Adrenal gland (tissue), 9 donors: ENCODE measurements at regions not wholly inside any gene's neighbourhood (a gene's known extent, or its start where the extent isn't known, plus 50 kb on each side); places are given as distances from the start of the nearest gene placed in this dataset.
"Not testable (repeated sequence)": the region's sequence is repeated elsewhere in the genome, so short reads cannot be mapped to it uniquely, and the experiment has no call there.

Experiments used
- DNase-seq, 7 donors: peaks; one replicate each; pipeline ENCODE4 v3.0.0-alpha.2; 2019 to 2020
- H3K27ac ChIP-seq, 5 donors: fragments of 200-600 bp; sonication (generic) in 4 of 5; 1 replicate in 3 of 5; 2 replicates in 2 of 5; pipeline versions ENCODE4 v1.5.1 to v1.8.0; 2016 to 2020; ENCODE audit warnings: mild to moderate bottlenecking in 1 of 5
- H3K27me3 ChIP-seq: fragments of 200-600 bp; 2 replicates; pipeline ENCODE4 v1.8.0; 2021
- H3K36me3 ChIP-seq, 2 donors: fragments of 200-600 bp; replicated peaks in 1 of 2; 1 replicate in 1 of 2; 2 replicates in 1 of 2; pipeline versions ENCODE4 v1.5.1 to v1.8.0; 2018 to 2022
- H3K4me1 ChIP-seq, 2 donors: fragments of 200-600 bp; replicated peaks in 1 of 2; 1 replicate in 1 of 2; 2 replicates in 1 of 2; pipeline versions ENCODE4 v1.5.1 to v1.8.0; 2018 to 2021
- H3K4me3 ChIP-seq, 4 donors: fragments of 200-600 bp; sonication (generic) in 3 of 4; one replicate each; pipeline ENCODE4 v1.5.1; 2016 to 2018
- H3K9me3 ChIP-seq, 3 donors: fragments of 200-600 bp; sonication (generic) in 1 of 3; replicated peaks in 1 of 3; 1 replicate in 2 of 3; 2 replicates in 1 of 3; pipeline versions ENCODE4 v1.5.1 to v1.8.0; 2016 to 2021
- POLR2A ChIP-seq, 2 donors: fragments of 450-650 bp; IDR thresholded peaks; one replicate each; pipeline ENCODE4 v1.6.1; 2017; ENCODE audit warnings: antibody characterized with exemption in 2 of 2, mild to moderate bottlenecking in 2 of 2, moderate library complexity in 1 of 2
- WGBS, 4 donors: extraction: QIAGEN DNeasy Blood & Tissue Kit in 2 of 4; methylation state at CpG; one replicate each; pipeline versions ENCODE4 v1.1.5 to v1.1.7; 2013 to 2017; 5-methylcytosine and 5-hydroxymethylcytosine counted together
- intact Hi-C, 2 donors: fragments of 100-400 bp; cut with DNase I; formaldehyde crosslinking; loops; one replicate each; pipeline versions ENCODE4 v1.14.1 to v1.15.0; 2022 to 2023
- TF ChIP-seq, protein P1 (sequence below), 6 experiments: fragments of 450-650 bp in 4 of 6; fragments of 200-600 bp in 2 of 6; sonication (generic) in 1 of 6; IDR thresholded peaks; 1 replicate in 5 of 6; 2 replicates in 1 of 6; pipeline versions ENCODE4 v1.5.1 to v1.8.0; 2016 to 2021; ENCODE audit warnings: antibody characterized with exemption in 6 of 6, mild to moderate bottlenecking in 2 of 6, moderate library complexity in 1 of 6
- donor health status: healthy with polysubstance abuse.
- donor health status: Bipolar disorder and iron deficiency.
- donor health status: DM: yes; HTN: yes; CAD: no.
- donor health status: DM: no; HTN: no; CAD: no.
- donor health status: DM: no; HTN: no; CAD: no.

DNA sequence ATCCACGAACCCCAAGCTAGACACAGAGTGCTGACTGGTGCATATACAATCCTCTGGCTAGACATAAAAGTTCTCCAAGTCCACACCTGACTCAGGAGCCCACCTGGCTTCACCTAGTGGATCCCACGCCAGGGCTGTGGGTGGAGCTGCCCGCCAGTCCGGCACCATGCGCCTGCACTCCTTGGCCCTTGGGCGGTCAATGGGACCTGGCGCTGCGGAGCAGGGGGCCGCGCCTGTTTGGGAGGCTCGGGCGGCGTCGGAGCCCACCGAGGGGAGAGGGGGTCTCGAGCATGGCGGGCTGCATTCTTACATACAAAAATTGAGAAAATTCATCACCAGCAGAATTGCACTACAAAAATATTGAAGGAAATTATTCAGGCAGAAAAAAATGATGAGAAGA is 120.7 kb upstream of the FAN1 start:
- Histone ChIP-seq H3K4me1 (no peaks in the 10 kb centered on the region), H3K4me3 (no peak overlapping the region), H3K27me3 (no peaks in the 10 kb centered on the region), H3K9me3 (no peaks in the 10 kb centered on the region), H3K27ac (no peak overlapping the region), H3K36me3 (no peaks in the 10 kb centered on the region)
- intact Hi-C loops = no loop called here
- TF ChIP-seq POLR2A (IDR thresholded peaks at IDR 0.05) = no peak
- TF ChIP-seq, protein P1, sequence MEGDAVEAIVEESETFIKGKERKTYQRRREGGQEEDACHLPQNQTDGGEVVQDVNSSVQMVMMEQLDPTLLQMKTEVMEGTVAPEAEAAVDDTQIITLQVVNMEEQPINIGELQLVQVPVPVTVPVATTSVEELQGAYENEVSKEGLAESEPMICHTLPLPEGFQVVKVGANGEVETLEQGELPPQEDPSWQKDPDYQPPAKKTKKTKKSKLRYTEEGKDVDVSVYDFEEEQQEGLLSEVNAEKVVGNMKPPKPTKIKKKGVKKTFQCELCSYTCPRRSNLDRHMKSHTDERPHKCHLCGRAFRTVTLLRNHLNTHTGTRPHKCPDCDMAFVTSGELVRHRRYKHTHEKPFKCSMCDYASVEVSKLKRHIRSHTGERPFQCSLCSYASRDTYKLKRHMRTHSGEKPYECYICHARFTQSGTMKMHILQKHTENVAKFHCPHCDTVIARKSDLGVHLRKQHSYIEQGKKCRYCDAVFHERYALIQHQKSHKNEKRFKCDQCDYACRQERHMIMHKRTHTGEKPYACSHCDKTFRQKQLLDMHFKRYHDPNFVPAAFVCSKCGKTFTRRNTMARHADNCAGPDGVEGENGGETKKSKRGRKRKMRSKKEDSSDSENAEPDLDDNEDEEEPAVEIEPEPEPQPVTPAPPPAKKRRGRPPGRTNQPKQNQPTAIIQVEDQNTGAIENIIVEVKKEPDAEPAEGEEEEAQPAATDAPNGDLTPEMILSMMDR (IDR thresholded peaks at IDR 0.05) = no peak
- WGBS, 4 donors = 91 to 96% (median 94%) methylated on average over 13 to 17 of the region's 17 CpGs
- no peak for DNase-seq

DNA sequence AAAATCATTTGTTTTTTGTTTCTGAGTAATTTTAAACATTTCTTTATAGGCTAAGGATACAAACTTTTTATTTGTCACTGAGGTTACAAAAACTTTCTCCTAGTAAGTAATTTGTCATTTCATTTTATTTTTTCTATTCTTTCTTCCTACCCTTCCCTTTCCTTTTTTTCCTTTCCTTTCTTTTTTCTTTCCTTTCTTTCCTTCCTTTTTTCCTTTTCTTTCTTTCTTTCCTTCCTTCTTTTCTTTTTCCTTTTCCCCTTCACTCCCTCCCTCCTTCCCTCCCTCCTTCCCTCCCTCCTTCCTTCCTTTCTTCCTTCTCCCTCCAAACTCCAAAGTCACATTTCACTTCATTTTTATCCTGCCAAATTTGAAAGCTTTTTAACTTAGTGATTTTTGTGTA is 115.1 kb upstream of the FAN1 start:
- intact Hi-C loops = no loop called here
- TF ChIP-seq, protein P1 (IDR thresholded peaks at IDR 0.05) = no peak
- TF ChIP-seq POLR2A (IDR thresholded peaks at IDR 0.05) = no peak
- Histone ChIP-seq H3K4me1 (no peaks in the 10 kb centered on the region), H3K27ac (no peak overlapping the region), H3K27me3 (no peaks in the 10 kb centered on the region), H3K36me3 (no peaks in the 10 kb centered on the region), H3K4me3 (no peak overlapping the region), H3K9me3 (no peaks in the 10 kb centered on the region)
- DNase-seq = no peak

DNA sequence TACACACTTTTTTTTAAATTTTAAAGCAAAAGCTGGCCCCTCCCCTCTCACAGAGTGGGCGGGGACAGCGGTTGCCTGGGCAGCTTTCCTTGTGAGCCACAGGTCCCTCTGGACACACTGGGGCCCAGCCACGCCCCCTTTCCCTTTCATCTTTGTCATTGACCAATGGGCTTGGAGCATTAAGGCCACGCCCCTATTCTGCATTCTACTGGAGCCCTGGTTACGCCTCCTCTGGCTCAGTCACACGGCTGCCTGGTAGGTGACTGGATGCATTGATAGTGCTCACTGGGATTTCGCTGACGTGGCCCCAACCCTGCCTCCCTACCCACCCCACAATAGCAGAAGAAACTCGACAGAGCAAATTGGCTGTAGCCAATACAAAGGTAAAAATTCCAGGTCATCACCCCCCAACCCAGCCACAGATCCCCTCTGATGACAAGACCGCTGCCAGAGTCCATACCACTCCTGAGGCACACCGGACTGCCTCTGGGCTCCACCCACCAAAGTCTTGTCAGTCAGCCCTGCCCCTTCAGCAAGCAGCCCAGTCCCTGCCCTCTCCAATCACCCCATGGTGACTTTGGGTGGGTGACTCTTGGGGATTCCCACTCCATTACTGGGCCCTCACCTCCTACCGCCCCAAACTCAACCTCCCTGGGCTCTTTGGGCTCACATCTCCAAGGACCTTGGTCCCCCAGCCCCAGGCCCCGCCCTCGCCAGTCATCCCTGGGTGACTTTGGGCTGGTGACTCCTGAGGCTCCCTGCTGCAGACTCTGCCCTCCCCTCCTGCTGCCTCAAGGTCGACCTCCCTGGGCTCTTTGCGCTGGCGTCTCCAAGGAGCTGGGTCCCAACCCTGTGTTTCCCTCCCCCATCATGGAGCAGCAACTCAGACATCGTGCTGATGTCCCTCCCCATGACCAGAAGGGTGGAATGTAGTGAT is 112.2 kb upstream of the FAN1 start:
- intact Hi-C loops = no loop called here
- 85 to 90% (median 87%) methylated on average over 13 to 18 of the region's 18 CpGs for WGBS, 4 donors
- Histone ChIP-seq H3K4me1 (no peaks in the 10 kb centered on the region), H3K27ac (no peak overlapping the region), H3K27me3 (no peaks in the 10 kb centered on the region), H3K4me3 (no peak overlapping the region), H3K36me3 (no peaks in the 10 kb centered on the region), H3K9me3 (no peaks in the 10 kb centered on the region)
- DNase-seq = no peak
- TF ChIP-seq, protein P1 (IDR thresholded peaks at IDR 0.05) = no peak
- TF ChIP-seq POLR2A (IDR thresholded peaks at IDR 0.05) = no peak

DNA sequence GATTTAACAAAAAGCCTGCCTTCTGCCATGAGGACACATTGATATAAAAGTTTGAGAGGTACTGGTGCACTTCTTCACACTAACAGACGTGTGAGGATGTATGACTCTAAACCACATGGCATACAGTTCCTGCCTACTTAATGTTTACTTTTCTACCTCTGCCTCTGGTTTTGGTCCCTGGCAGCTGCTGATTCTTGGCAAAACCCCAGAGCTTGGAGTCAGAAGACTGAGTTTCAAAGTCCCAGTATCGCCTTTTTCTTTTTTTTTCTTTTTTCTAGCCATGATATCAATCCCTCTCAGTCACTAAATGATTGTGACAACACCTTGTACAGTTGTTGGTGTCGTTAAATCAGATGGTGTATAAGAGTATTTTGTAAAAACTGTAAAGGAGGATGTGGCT is 110.9 kb upstream of the FAN1 start:
- H3K27ac ChIP-seq, H3K27me3 ChIP-seq, H3K4me3 ChIP-seq, H3K36me3 ChIP-seq, DNase-seq, H3K9me3 ChIP-seq, intact Hi-C loops, H3K4me1 ChIP-seq: not testable (repeated sequence)
- WGBS, 4 donors = 48 to 60% (median 52%) methylated on average over 3 of the region's 3 CpGs

DNA sequence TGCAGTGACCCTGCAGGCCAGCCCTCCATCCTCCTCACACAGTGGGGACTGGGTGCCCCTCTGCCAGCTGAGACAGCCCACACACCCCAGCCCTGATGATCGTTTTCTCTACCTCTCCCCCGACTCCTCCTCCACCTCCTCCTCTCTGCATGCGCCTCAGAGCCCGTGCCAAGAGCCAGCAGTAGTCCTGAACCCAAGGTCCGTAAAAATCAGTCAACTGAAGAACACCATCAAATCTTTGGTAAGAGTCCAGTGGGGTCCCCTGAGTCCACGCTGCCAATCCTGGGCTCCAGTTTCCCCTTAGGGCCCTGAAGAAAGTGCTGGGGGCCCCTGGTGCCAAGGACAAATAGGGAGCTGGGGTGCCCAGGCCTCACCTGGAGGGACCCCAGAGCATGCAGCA is 109.3 kb upstream of the FAN1 start:
- H3K4me1 ChIP-seq = no peaks in the 10 kb centered on the region
- DNase-seq = no peak
- no peaks in the 10 kb centered on the region for H3K9me3 ChIP-seq
- WGBS, 4 donors = 74 to 83% (median 78%) methylated on average over 4 to 6 of the region's 6 CpGs
- intact Hi-C loops = no loop called here
- H3K27ac ChIP-seq = no peak overlapping the region
- TF ChIP-seq POLR2A (IDR thresholded peaks at IDR 0.05) = no peak
- TF ChIP-seq, protein P1 (IDR thresholded peaks at IDR 0.05) = no peak
- no peaks in the 10 kb centered on the region for H3K36me3 ChIP-seq
- no peak overlapping the region for H3K4me3 ChIP-seq
- no peaks in the 10 kb centered on the region for H3K27me3 ChIP-seq

DNA sequence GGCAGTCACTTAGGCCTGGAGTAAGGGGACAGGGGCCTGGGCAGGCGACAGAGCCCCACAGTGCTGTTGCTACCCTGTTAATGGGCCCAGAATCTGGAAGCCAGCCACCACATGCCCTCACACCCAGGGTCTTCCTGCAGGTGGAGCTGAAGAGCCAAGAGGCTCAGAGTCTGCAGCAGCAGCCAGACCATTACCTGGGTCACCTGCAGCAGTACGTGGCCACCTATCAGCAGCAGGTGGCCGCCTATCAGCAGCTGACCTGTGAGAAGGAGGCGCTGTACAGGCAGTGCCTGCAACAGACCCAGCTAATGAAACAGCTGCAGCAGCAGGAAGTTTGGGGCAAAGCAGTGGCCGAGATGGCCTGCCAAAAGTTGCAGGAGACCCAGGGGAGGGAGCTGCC is 104.2 kb upstream of the FAN1 start:
- H3K4me1 ChIP-seq, H3K9me3 ChIP-seq, H3K27me3 ChIP-seq, H3K36me3 ChIP-seq, H3K27ac ChIP-seq, intact Hi-C loops, DNase-seq, H3K4me3 ChIP-seq: not testable (repeated sequence)
- WGBS, 4 donors = 60 to 78% (median 68%) methylated on average over 2 to 4 of the region's 5 CpGs
